Heart left ventricle (tissue), 16 donors: ENCODE measurements at regions not wholly inside any gene's neighbourhood (a gene's known extent, or its start where the extent isn't known, plus 50 kb on each side); places are given as distances from the start of the nearest gene placed in this dataset.
A peak's percentile ranks its signal among the peaks of the same experiment; 100 is the strongest.

Experiments used
- ATAC-seq, 4 donors: fragments of 200-7000 bp; cut with Tn5 transposase; one replicate each; pipeline ENCODE4 v1.9.1; 2020 to 2022; ENCODE audit warnings: moderate library complexity in 4 of 4, mild to moderate bottlenecking in 3 of 4, moderate number of reproducible peaks in 1 of 4
- DNase-seq, 5 donors: peaks; one replicate each; pipeline ENCODE4 v3.0.0-alpha.2; 2020
- H3K27ac ChIP-seq, 12 donors: fragments of 200-600 bp; sonication (generic) in 4 of 12; one replicate each; pipeline versions ENCODE4 v1.5.0 to v1.8.0; 2016 to 2022; ENCODE audit warnings: mild to moderate bottlenecking in 2 of 12
- H3K27me3 ChIP-seq, 9 donors: fragments of 200-600 bp; sonication (generic) in 2 of 9; one replicate each; pipeline versions ENCODE4 v1.5.1 to v1.8.0; 2016 to 2022; ENCODE audit warnings: mild to moderate bottlenecking in 3 of 9
- H3K36me3 ChIP-seq, 9 donors: fragments of 200-600 bp; sonication (generic) in 2 of 9; one replicate each; pipeline versions ENCODE4 v1.5.0 to v1.8.0; 2018 to 2022; ENCODE audit warnings: mild to moderate bottlenecking in 2 of 9
- H3K4me1 ChIP-seq, 12 donors: fragments of 200-600 bp; sonication (generic) in 4 of 12; one replicate each; pipeline versions ENCODE4 v1.5.0 to v1.8.0; 2016 to 2022; ENCODE audit warnings: mild to moderate bottlenecking in 3 of 12
- H3K4me3 ChIP-seq, 12 donors: fragments of 200-600 bp; sonication (generic) in 4 of 12; one replicate each; pipeline versions ENCODE4 v1.5.0 to v1.8.0; 2017 to 2022; ENCODE audit warnings: mild to moderate bottlenecking in 9 of 12, moderate library complexity in 4 of 12
- H3K9me3 ChIP-seq, 12 donors: fragments of 200-600 bp; sonication (generic) in 4 of 12; one replicate each; pipeline versions ENCODE4 v1.5.0 to v1.8.0; 2016 to 2022; ENCODE audit warnings: mild to moderate bottlenecking in 1 of 12
- POLR2A ChIP-seq, 2 donors: fragments of 450-650 bp; IDR thresholded peaks; one replicate each; pipeline ENCODE4 v1.6.1; 2017; ENCODE audit warnings: antibody characterized with exemption in 2 of 2, mild to moderate bottlenecking in 2 of 2, moderate library complexity in 2 of 2
- WGBS, 4 donors: extraction: QIAGEN DNeasy Blood & Tissue Kit in 2 of 4; methylation state at CpG; one replicate each; pipeline versions ENCODE4 v1.1.5 to v1.1.7; 2013 to 2018; 5-methylcytosine and 5-hydroxymethylcytosine counted together
- intact Hi-C, 10 donors: fragments of 100-400 bp; cut with DNase I; formaldehyde crosslinking; loops; one replicate each; pipeline versions ENCODE4 v1.11.1 to v1.14.2; 2022
- TF ChIP-seq, protein P1 (sequence below), 12 donors: fragments of 200-600 bp; sonication (generic) in 4 of 12; IDR thresholded peaks; one replicate each; pipeline versions ENCODE4 v1.5.0 to v1.8.0; 2018 to 2022; ENCODE audit warnings: antibody characterized with exemption in 12 of 12, mild to moderate bottlenecking in 5 of 12
- donor health status: ischemic (EF 13 %, LVEDD 7.1; RV severe dilation, severe dysfunction).
- donor health status: healthy with polysubstance abuse.
- donor health status: DM: no; HTN: yes; CAD: no.
- donor health status: DM: no; HTN: no; CAD: no.
- donor health status: ischemic (EF 25% LVEDD 6.9; RV normal size, moderate dysfunction).
- donor health status: ischemic (EF 25% LVEDD 5.7; RV mildly dilated, moderate dysfunction).
- donor health status: healthy.
- donor health status: DM: yes; HTN: yes; CAD: no.
- donor health status: ischemic (EF 35%, LVEDD 5.7; RV mildly dilated, moderate dysfunction).
- donor health status: nonischemic (EF 11% LVEDD 7.7; RV severe dilation, severe dysfunction).
- donor health status: DM: yes; HTN: yes; CAD: no.
- donor health status: PGD.
- donor health status: ischemic (EF 29% LVEDD 5.4; RV normal size, mild dysfunction).
- donor health status: nonischemic (EF 23%, LVEDD 6.1; RV moderate dilation, normal function).

DNA sequence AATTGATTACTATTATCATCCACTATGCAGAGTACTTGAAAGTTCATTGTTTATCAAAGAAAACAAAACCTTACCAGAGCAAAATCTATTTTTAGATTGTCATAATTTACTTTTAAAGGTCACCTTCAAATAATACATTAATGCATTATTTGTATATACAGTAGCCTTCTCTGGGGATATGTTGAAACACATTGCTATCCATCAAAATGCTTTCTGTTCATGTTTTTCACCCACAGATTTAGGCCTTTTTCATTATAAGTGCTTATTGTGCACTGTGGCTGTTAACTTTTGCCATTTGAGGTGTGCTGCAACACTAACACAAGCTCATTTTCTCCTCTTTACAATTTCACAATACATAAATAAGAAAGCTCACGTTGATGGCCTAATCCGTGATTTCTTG, 74.1 kb upstream of the ANKRD50 start:
- TF ChIP-seq, protein P1, sequence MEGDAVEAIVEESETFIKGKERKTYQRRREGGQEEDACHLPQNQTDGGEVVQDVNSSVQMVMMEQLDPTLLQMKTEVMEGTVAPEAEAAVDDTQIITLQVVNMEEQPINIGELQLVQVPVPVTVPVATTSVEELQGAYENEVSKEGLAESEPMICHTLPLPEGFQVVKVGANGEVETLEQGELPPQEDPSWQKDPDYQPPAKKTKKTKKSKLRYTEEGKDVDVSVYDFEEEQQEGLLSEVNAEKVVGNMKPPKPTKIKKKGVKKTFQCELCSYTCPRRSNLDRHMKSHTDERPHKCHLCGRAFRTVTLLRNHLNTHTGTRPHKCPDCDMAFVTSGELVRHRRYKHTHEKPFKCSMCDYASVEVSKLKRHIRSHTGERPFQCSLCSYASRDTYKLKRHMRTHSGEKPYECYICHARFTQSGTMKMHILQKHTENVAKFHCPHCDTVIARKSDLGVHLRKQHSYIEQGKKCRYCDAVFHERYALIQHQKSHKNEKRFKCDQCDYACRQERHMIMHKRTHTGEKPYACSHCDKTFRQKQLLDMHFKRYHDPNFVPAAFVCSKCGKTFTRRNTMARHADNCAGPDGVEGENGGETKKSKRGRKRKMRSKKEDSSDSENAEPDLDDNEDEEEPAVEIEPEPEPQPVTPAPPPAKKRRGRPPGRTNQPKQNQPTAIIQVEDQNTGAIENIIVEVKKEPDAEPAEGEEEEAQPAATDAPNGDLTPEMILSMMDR (IDR thresholded peaks at IDR 0.05): no peak
- no peak for TF ChIP-seq POLR2A (IDR thresholded peaks at IDR 0.05)
- DNase-seq: no peak
- intact Hi-C loops: no loop called here
- H3K9me3 ChIP-seq: no peaks in the 10 kb centered on the region
- H3K27ac ChIP-seq: no peak overlapping the region
- no peaks in the 10 kb centered on the region for H3K4me1 ChIP-seq
- no peak for ATAC-seq
- 93 to 98% (median 95%) methylated on average over 2 of the region's 2 CpGs for WGBS, 4 donors
- no peaks in the 10 kb centered on the region for H3K36me3 ChIP-seq
- no peaks in the 10 kb centered on the region for H3K27me3 ChIP-seq
- no peak overlapping the region for H3K4me3 ChIP-seq

DNA sequence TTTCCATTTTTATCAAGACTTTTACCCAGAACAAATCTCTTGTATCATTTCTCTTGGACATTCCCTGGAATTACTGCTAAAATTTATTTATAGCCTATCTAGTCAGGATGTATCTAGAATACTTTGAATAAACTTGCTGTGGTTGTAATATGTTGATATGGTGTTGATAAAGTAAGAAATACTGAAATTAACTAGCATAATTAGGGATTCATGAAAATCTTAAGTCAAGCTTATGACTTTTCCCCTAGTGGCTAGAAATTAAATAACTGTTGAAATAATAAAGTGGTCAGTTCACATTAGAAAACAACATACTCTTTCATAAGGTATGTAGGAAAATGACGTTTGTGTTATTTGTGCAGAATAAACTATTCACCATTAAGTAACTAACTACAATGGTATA, 73.1 kb upstream of the ANKRD50 start:
- intact Hi-C loops: no loop called here
- no peak for ATAC-seq
- Histone ChIP-seq H3K9me3 (no peaks in the 10 kb centered on the region), H3K4me3 (no peak overlapping the region), H3K4me1 (no peaks in the 10 kb centered on the region), H3K36me3 (no peaks in the 10 kb centered on the region), H3K27me3 (no peaks in the 10 kb centered on the region), H3K27ac (no peak overlapping the region)
- DNase-seq: no peak
- TF ChIP-seq, protein P1 (IDR thresholded peaks at IDR 0.05): peak in 2 of 12 donors; percentile 24 to 30
- no peak for TF ChIP-seq POLR2A (IDR thresholded peaks at IDR 0.05)
- 67 to 79% (median 75%) methylated on average over 1 of the region's 1 CpG for WGBS, 4 donors

DNA sequence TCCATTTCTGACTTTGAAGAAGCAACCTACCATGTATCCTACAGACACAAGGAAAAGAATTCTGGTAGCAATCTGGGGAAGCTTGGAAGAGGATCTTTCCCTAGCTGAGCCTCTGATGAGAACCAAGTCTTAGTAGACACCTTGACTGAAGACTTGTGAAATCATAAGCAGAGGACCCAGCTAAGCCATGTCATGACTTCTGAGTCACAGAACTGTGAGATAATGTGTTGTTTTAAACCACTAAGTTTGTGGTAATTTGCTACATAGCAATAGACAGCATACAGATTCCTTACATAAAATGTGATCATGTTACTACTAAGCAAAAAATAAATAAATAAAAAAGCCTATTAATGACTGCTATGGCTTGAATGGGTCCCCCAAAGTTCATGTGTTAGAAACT, 71.3 kb upstream of the ANKRD50 start:
- no peak overlapping the region for H3K27ac ChIP-seq
- DNase-seq (no peak), ATAC-seq (no peak)
- no peak overlapping the region for H3K4me3 ChIP-seq
- H3K27me3 ChIP-seq: no peaks in the 10 kb centered on the region
- intact Hi-C loops: no loop called here
- H3K9me3 ChIP-seq: no peaks in the 10 kb centered on the region
- no peaks in the 10 kb centered on the region for H3K36me3 ChIP-seq
- no peak for TF ChIP-seq POLR2A (IDR thresholded peaks at IDR 0.05)
- TF ChIP-seq, protein P1 (IDR thresholded peaks at IDR 0.05): no peak
- no peaks in the 10 kb centered on the region for H3K4me1 ChIP-seq

DNA sequence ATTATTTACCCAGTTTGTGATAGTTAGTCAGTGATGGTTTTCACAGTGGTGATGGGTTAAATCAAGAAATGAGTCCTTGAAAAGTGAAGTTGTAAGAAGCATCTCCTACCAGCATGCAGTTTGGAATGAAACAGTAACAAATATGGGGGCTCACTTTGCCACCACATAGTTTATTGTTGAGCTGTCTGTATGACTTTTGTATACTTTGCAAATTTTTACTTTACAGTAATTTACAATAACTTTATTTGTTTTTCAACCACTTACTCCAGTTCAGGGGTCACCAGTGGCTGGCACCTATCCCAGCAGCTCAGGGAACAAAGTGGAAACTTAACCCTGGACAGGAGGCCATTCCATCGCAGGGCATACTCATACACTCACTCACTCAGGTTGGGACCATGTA, 64.5 kb upstream of the ANKRD50 start:
- Histone ChIP-seq H3K4me1 (no peaks in the 10 kb centered on the region), H3K36me3 (no peaks in the 10 kb centered on the region), H3K27me3 (no peaks in the 10 kb centered on the region), H3K27ac (no peak overlapping the region), H3K4me3 (no peak overlapping the region), H3K9me3 (peaks cover 0 to 18% (median 5%) of the 10 kb centered on the region in 12 donors)
- DNase-seq: no peak
- WGBS, 4 donors: 81 to 91% (median 82%) methylated on average over 1 of the region's 1 CpG
- ATAC-seq: no peak
- intact Hi-C loops: no loop called here
- TF ChIP-seq, protein P1 (IDR thresholded peaks at IDR 0.05): no peak
